ENCODE measurements at regions not wholly inside any gene's neighbourhood (a gene's known extent, or its start where the extent isn't known, plus 50 kb on each side); places are given as distances from the start of the nearest gene placed in this dataset.

DNA sequence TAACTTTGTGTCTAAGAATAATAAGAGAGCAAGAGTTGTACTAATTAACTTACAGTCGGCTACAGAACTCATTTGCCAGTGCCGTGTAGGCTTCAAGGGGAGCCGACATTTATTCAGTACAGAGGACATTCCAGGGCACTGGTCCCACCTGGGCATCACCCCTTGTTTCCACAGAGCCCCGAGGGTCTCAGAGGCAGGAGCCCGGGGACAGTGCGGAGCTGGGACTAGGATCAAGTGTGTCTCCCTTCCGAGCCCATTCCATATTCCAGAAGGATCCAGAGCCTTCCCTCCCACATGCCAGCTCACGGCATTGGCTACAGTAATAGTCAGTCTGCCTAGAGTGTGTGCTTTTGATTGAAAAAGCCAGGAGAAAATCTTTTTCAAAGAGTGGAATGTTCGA lies 71.5 kb upstream of the CTDP1 start:
- Mint-ChIP-seq H3K36me3 (no peaks in the 10 kb centered on the region), H3K27me3 (peaks cover 0 to under 1% (median 0%) of the 10 kb centered on the region in 5 donors)
- POLR2A ChIA-PET = no interaction called here

DNA sequence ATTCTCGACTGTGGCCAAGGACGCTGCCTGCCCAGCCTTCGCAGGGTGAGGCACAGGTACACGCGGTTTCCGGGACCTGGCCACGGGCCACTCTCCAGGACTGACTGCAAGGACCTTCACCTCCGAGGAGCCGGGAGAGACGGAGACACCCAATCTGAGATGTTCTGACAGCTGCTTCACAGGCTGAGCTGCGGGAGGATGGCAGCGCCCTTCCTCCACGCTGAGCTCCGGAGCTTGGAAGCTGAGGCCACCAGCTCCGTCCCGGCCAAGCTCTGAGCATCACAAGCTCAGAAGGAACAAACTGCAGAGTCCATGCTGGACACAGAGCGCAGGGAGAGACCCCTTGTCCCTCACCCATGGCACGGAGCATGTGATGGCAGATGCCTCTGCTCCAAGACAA lies 71.1 kb upstream of the CTDP1 start:
- DNase-seq = no peak
- H3K27me3 Mint-ChIP-seq = peaks cover 0 to 3% (median 0%) of the 10 kb centered on the region in 5 donors
- H3K4me1 Mint-ChIP-seq = no peaks in the 10 kb centered on the region
- POLR2A ChIA-PET = no interaction called here
- H3K27ac Mint-ChIP-seq = no peak overlapping the region
- H3K9me3 Mint-ChIP-seq = no peaks in the 10 kb centered on the region
- H3K36me3 Mint-ChIP-seq = no peaks in the 10 kb centered on the region
- no peak for ATAC-seq
- H3K4me3 Mint-ChIP-seq = no peak overlapping the region

More for the DNA sequence above, 71.5 kb upstream of the CTDP1 start:
- H3K27ac Mint-ChIP-seq = no peak overlapping the region
- ATAC-seq = no peak
- no peaks in the 10 kb centered on the region for H3K9me3 Mint-ChIP-seq
- H3K4me1 Mint-ChIP-seq = no peaks in the 10 kb centered on the region
- DNase-seq = no peak
- H3K4me3 Mint-ChIP-seq = no peak overlapping the region

DNA sequence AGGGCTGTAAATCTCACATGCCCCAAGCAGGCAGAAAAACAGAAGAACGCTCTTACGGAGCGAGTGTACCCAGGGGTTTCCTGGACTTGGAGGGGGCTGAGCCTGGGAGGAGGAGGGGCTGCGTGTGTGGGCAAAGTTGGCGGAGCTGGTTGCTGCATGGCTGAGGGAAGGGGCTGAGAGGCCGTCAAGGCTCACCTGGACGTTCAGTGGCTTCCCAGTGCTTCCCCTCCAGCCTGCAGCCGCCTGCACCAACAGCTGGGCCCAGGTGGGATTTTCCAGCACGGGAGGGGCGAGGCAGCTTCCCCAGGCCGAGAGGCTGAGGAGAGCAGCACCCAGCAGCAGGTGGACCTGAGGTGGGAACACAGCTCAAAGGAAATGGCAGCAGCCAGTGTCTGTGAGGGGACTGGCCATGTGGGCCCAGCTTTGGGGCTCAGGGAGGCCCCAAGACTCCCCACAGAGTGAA lies 70.6 kb upstream of the CTDP1 start:
- POLR2A ChIA-PET = no interaction called here
- no peak overlapping the region for H3K27ac Mint-ChIP-seq
- DNase-seq = no peak
- no peak overlapping the region for H3K4me3 Mint-ChIP-seq
- H3K36me3 Mint-ChIP-seq = no peaks in the 10 kb centered on the region
- peaks cover 0 to 8% (median 2%) of the 10 kb centered on the region in 5 donors for H3K27me3 Mint-ChIP-seq
- no peak for ATAC-seq
- H3K4me1 Mint-ChIP-seq = no peaks in the 10 kb centered on the region
- H3K9me3 Mint-ChIP-seq = no peaks in the 10 kb centered on the region

DNA sequence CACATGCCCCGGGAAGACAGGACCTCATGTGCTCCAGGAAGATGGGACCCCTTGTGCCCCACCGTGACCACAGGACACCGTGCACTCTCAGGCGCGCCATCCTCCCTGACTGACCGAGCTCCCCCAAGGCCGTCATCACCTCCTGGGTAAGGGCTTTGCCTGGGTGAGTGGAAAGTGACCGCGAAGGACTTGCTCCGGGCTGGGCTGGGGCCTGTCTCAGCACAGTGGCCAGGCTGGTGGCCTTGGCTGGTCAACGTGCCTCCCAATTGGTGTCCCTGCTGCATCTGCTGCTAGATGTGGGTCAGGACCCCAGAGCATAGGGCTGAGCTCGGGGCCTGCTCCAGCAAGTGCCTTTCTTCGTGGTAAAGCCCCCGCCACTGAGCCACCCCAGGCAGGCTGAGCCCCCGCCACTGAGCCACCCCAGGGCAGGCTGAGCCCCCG lies 69.7 kb upstream of the CTDP1 start:
- peaks cover 0 to 9% (median 2%) of the 10 kb centered on the region in 5 donors for H3K27me3 Mint-ChIP-seq
- no peak for DNase-seq
- ATAC-seq = no peak
- H3K9me3 Mint-ChIP-seq = no peaks in the 10 kb centered on the region
- H3K4me1 Mint-ChIP-seq = no peaks in the 10 kb centered on the region
- H3K36me3 Mint-ChIP-seq = no peaks in the 10 kb centered on the region
- no peak overlapping the region for H3K27ac Mint-ChIP-seq
- POLR2A ChIA-PET = no interaction called here
- H3K4me3 Mint-ChIP-seq = no peak overlapping the region

DNA sequence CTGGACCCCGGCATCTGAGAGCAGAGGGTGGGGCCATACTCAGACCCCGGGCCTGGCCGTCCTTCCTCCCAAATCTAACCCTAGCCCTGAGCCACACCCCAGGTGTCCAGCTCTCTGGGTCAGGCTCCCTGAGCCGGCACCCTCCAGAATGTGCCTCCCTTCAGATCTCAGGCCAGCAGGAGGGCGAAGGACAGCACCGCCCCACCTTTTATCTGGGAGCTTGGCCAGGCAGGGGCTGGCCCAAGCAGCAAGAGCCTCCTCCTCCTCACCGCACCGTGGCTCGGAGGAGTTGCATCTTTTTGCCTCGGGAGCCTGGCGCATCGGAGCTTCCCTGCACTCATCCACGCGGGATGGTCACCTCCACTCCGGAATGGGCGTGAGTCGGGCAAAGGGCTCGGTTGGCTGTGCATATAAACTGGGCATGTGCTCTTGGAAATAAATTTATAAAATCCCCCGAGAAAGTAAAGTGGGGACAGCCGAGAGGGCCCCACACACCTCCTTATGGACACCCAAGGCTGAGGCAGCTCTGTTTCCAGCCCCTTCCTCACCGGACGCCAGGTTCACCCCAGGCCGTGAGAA lies 69.1 kb upstream of the CTDP1 start:
- Mint-ChIP-seq H3K27me3 (peaks cover 0 to 13% (median 6%) of the 10 kb centered on the region in 5 donors), H3K36me3 (no peaks in the 10 kb centered on the region), H3K27ac (no peak overlapping the region), H3K4me1 (no peaks in the 10 kb centered on the region), H3K9me3 (no peaks in the 10 kb centered on the region), H3K4me3 (no peak overlapping the region)
- ATAC-seq (no peak), DNase-seq (no peak)
- POLR2A ChIA-PET = no interaction called here

GRCh38 chr18:79611040-79611681 lies 68.4 kb upstream of the CTDP1 start:
- DNase-seq (no peak), ATAC-seq (no peak)
- peaks cover 0 to 14% (median 7%) of the 10 kb centered on the region in 5 donors for H3K27me3 Mint-ChIP-seq
- no peaks in the 10 kb centered on the region for H3K4me1 Mint-ChIP-seq
- no peak overlapping the region for H3K27ac Mint-ChIP-seq
- no peak overlapping the region for H3K4me3 Mint-ChIP-seq
- no peaks in the 10 kb centered on the region for H3K9me3 Mint-ChIP-seq
- POLR2A ChIA-PET = no interaction called here
- H3K36me3 Mint-ChIP-seq = no peaks in the 10 kb centered on the region

- DNase-seq = no peak
- Mint-ChIP-seq H3K9me3 (no peaks in the 10 kb centered on the region), H3K27me3 (peaks cover 0 to 14% (median 7%) of the 10 kb centered on the region in 5 donors), H3K4me1 (no peaks in the 10 kb centered on the region), H3K27ac (no peak overlapping the region), H3K36me3 (no peaks in the 10 kb centered on the region), H3K4me3 (no peak overlapping the region)
- ATAC-seq = no peak
- POLR2A ChIA-PET = no interaction called here
These were observed 67.1 kb upstream of the CTDP1 start for GRCh38 chr18:79612291-79613108.

GRCh38 chr18:79613186-79613931 lies 66.2 kb upstream of the CTDP1 start:
- Mint-ChIP-seq H3K4me1 (peaks cover 0 to 1% (median 0%) of the 10 kb centered on the region in 4 donors), H3K36me3 (no peaks in the 10 kb centered on the region), H3K27ac (no peak overlapping the region), H3K27me3 (peaks cover 0 to 14% (median 7%) of the 10 kb centered on the region in 5 donors), H3K4me3 (no peak overlapping the region), H3K9me3 (peaks cover 0 to 2% (median 0%) of the 10 kb centered on the region in 9 donors)
- no peak for ATAC-seq
- POLR2A ChIA-PET = no interaction called here
- no peak for DNase-seq

DNA sequence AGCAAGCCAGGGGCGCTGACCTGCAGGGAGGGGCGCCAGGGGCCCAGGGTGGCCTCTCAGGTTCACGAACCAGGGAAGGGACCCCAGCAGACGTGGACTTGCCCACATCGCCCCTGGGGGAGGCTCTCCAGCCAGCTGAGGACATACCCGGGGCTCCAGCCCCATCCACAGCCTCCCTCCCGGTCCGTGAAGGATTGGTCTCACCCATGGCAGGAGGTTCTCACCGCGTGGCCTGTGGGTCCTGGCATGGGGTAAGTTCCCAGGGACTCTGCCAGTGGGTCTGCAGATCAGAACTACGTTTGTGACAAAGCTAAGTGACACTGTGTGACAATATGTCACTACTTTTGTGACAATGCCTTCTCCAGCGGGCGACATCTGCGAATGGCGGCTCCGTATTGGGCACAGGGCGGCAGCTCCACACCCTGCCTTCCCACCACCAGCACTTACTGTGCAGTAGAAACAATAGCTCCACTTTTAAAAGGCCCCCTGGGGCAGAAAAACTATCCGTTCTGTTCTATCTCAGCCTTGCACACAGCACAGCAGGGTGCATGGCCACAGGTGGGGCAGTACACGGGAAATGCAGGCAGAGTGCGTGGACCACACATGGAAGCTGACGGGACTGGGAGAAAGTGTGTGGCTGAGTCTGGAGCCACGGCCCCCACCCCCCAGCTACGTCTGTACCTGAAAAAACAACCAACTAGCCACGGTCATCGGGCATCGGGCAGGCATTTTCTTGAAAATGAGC lies 65.2 kb upstream of the CTDP1 start:
- H3K27me3 Mint-ChIP-seq = peaks cover 0 to 14% (median 7%) of the 10 kb centered on the region in 5 donors
- H3K36me3 Mint-ChIP-seq = no peaks in the 10 kb centered on the region
- no peak for ATAC-seq
- H3K4me1 Mint-ChIP-seq = peaks cover 0 to 1% (median 0%) of the 10 kb centered on the region in 4 donors
- no peak overlapping the region for H3K27ac Mint-ChIP-seq
- no peak overlapping the region for H3K4me3 Mint-ChIP-seq
- peaks cover 0 to 2% (median 0%) of the 10 kb centered on the region in 9 donors for H3K9me3 Mint-ChIP-seq
- DNase-seq = no peak
- POLR2A ChIA-PET = no interaction called here

DNA sequence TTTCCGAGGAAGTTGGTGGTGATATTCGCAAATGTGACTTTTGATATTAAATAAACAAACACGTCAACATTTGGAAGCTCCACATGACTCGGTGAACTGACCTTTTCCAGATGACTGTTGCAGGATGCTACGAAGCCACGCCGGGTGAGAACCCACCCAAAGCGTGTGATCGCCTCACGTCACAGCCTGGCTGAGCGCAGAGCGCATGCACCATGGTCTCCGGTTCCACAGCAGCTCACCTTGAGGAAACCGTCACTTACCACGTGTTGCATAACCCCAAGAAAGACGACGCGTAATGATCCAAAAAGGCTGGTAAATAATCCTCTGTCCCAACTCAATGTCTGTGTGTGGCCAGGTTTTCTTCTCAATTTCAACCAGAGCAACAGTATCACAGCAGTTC lies 64.5 kb upstream of the CTDP1 start:
- H3K27me3 Mint-ChIP-seq = peaks cover 0 to 14% (median 7%) of the 10 kb centered on the region in 5 donors
- H3K36me3 Mint-ChIP-seq = no peaks in the 10 kb centered on the region
- no peak overlapping the region for H3K27ac Mint-ChIP-seq
- POLR2A ChIA-PET = no interaction called here
- no peak overlapping the region for H3K4me3 Mint-ChIP-seq
- peaks cover 0 to 1% (median 0%) of the 10 kb centered on the region in 4 donors for H3K4me1 Mint-ChIP-seq
- DNase-seq (no peak), ATAC-seq (no peak)
- peaks cover 0 to 2% (median 0%) of the 10 kb centered on the region in 9 donors for H3K9me3 Mint-ChIP-seq

- no peak overlapping the region for H3K27ac Mint-ChIP-seq
- H3K27me3 Mint-ChIP-seq = peaks cover 0 to 14% (median 7%) of the 10 kb centered on the region in 5 donors
- POLR2A ChIA-PET = no interaction called here
- ATAC-seq (no peak), DNase-seq (no peak)
- H3K36me3 Mint-ChIP-seq = no peaks in the 10 kb centered on the region
- H3K4me3 Mint-ChIP-seq = no peak overlapping the region
- H3K4me1 Mint-ChIP-seq = peaks cover 0 to 1% (median 0%) of the 10 kb centered on the region in 4 donors
- H3K9me3 Mint-ChIP-seq = peaks cover 0 to 2% (median 0%) of the 10 kb centered on the region in 9 donors
These were observed 64.0 kb upstream of the CTDP1 start for GRCh38 chr18:79615586-79615985.

Data from naive thymus-derived CD8-positive, alpha-beta T cell (primary cell).